ENCODE measurements at regions not wholly inside any gene's neighbourhood (a gene's known extent, or its start where the extent isn't known, plus 50 kb on each side); places are given as distances from the start of the nearest gene placed in this dataset.
"Not testable (repeated sequence)": the region's sequence is repeated elsewhere in the genome, so short reads cannot be mapped to it uniquely, and the experiment has no call there.

- DNase-seq (ENCODE audit: low read depth in 2 of 2) = no peak
These were observed 232.5 kb downstream of the RAB11FIP4 start for GRCh38 chr17:31623990-31624389.

GRCh38 chr17:31622500-31622899 is 231.0 kb downstream of the RAB11FIP4 start:
- no peak for DNase-seq (ENCODE audit: low read depth in 2 of 2)

- no peak for DNase-seq (ENCODE audit: low read depth in 2 of 2)
These were observed 230.1 kb downstream of the RAB11FIP4 start for GRCh38 chr17:31621566-31621965.

DNA sequence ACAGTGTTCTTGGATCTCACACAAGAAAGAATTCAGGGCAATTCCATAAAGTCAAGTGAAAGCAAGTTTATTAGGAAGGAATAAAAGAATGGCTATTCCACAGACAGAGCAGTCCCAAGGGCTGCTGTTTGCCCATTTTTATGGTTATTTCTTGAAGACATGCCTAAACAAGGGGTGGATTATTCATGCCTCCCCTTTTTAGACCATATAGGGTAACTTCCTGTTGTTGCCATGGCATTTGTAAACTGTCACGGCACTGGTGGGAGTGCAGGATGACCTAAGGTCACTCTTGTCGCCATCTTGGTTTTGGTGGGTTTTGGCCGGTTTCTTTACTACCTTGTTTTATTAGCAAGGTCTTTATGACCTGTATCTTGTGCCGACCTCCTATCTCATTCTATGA is 219.6 kb downstream of the RAB11FIP4 start:
- not testable (repeated sequence) for DNase-seq (ENCODE audit: low read depth in 2 of 2)

- no peak for DNase-seq (ENCODE audit: low read depth in 2 of 2)
These were observed 218.8 kb downstream of the RAB11FIP4 start for GRCh38 chr17:31609996-31610910.

- DNase-seq (ENCODE audit: low read depth in 2 of 2) = no peak
These were observed 217.9 kb downstream of the RAB11FIP4 start for GRCh38 chr17:31609331-31609730.

- no peak for DNase-seq (ENCODE audit: low read depth in 2 of 2)
These were observed 217.3 kb downstream of the RAB11FIP4 start for GRCh38 chr17:31608659-31609254.

GRCh38 chr17:31605761-31606160 is 214.3 kb downstream of the RAB11FIP4 start:
- no peak for DNase-seq (ENCODE audit: low read depth in 2 of 2)

DNA sequence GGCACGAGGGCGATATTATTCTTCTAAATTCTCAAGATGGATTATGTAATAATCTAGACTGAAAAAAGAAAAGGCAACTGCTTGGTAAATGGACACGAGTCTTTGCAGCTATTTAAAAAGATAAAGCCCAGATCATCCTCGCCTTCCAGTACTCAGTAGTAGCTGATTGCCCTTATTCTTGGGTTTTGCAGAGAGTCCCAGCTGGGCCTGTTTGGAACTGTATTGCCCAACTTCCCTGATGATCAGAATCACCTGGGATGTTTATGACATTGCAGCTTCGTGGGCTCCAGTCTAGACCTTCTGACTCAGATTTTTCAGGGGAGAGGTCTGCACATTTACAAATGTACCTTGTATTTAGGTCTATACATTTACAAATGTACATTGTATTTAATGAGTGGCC is 213.5 kb downstream of the RAB11FIP4 start:
- DNase-seq (ENCODE audit: low read depth in 2 of 2) = no peak

GRCh38 chr17:31600144-31600543 is 208.7 kb downstream of the RAB11FIP4 start:
- DNase-seq (ENCODE audit: low read depth in 2 of 2) = not testable (repeated sequence)

- no peak for DNase-seq (ENCODE audit: low read depth in 2 of 2)
These were observed 207.6 kb downstream of the RAB11FIP4 start for GRCh38 chr17:31598921-31599571.

DNA sequence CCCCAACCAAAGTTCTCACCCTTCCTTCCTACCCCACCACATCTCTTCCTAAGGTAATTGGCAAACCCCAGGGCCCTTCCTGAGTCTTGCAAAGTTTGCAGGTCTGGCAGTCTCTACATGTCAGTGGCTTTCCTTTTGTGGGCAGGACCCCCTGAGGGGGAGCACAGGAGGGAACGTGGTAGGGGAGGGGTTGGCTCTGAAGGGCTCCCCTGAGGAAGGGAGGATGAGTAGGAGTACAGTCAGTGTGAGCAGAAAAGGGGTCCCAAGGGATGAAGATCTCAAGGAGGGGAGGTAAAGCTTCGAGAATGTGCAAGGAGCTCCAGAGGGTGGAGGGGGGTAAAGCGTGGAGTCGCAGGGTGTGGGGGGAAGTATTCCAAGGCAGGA is 206.9 kb downstream of the RAB11FIP4 start:
- no peak for DNase-seq (ENCODE audit: low read depth in 2 of 2)

- no peak for DNase-seq (ENCODE audit: low read depth in 2 of 2)
These were observed 206.3 kb downstream of the RAB11FIP4 start for GRCh38 chr17:31597646-31598398.

DNA sequence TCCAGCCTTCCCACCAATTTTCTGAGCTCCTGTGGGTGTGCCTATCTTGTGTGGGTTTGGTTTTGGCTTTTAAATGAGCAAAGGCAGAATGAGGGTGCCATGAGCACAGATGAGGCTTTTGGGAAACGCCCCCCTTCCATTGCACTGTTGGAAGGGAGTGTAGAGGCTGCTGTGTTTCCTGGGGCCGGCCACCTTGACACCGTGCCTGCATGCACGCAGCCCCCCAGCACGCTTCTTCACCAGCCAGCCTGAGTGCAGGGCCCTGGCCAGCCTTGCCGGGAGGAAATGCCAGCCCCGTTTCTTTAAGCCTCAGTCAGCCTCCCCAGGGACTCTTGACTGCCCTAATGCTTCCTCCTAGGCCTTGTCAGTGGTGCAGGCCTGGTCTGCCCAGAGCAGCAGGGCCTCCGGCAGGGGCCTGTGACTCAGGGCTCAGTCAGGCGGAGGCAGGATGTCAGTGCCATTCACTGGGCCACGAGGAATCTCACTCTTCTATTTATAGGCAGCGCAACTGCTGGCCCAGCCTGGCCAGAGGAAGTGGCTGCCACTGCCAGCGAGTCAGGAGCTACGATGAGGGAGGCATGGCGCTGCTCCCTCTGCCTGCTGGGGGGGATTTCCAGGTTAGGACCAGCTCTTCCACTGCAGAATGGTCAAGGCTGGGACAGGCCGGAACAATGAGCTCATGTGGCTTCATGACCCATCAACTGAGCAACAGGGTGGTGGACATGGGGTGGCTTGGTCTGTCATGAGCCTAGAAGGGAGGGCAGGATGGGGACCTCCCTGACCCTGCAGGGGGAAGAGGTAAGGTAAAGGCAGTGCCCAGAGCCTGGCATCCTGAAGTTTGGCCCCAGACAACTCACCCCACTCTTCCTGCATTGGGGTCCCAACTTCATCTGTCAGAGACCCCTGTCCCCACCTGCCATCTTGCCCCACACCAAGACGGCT is 205.2 kb downstream of the RAB11FIP4 start:
- peak in 1 of 2 donors; percentile 1 for DNase-seq (ENCODE audit: low read depth in 2 of 2)

DNA sequence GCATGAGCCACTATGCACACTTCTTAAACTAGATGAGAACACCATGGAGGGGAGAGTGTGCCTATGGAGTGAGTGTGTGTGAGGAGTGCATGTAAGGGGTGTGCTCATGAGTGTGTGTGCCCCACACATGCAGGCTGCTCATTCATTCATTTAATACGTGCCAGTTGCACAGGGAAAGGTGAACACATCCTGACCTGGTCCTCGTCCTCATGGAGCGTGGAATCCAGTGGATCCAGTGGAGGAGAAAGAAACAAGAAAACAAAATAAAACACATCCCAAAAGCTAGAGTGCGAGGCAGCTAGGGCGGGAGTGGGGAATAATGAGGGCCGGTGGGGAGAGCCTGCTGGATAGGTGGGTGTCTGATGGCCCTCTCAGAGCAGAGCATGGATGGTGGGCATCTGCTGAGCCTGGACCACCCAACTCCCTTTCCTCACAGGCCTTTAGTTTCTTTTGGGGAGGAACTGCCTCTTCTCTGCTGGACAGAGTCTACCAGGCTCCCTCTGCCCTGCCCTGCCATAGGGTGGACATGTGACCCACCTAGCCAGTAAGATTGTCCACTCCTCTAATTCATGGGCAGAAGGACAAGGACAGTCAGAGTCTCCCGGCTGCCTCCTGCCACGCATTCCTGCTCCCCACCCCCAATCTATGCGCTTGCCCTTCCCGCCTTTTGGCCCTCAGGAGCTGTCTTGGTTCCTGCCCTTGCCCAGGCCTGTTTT is 204.3 kb downstream of the RAB11FIP4 start:
- no peak for DNase-seq (ENCODE audit: low read depth in 2 of 2)

GRCh38 chr17:31595076-31595475 is 203.6 kb downstream of the RAB11FIP4 start:
- no peak for DNase-seq (ENCODE audit: low read depth in 2 of 2)

DNA sequence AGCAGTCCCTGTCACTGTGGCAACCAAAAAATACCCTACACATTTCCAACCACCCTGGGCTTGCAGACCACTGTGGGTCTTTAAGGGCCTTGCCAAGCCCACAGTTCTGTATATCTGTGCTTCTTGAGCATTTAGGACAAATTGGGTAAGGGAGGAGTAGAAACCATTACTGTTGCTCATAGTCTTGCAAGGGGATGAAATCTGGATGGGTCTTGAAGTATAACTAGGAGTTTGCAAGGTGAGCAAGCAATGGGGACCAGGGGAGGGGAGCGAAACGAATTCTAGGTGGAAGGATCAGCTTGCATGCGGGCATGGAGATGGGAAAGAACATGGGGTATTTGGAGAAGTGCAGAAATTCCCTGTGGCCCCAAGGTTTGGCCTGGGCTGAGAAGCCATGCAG is 202.9 kb downstream of the RAB11FIP4 start:
- no peak for DNase-seq (ENCODE audit: low read depth in 2 of 2)

DNA sequence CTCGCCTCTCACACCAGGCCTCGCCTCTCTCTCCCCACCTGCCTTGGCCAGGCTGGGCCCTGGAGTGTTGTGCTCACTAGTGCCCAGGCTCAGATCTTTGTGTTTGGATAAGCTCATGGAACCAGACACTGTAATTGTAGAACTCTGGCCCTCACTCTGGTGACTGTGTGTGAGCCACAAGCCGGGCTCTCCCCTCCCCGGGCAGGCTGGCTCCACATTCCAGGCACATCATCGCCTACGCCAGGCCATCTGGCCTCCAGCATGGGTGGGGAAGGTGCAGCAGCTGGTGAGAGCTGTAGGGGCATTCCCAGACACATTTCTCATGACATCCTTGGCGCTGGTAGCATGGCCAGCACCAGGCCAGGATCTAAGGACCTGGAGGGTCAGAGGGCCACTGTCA is 202.3 kb downstream of the RAB11FIP4 start:
- no peak for DNase-seq (ENCODE audit: low read depth in 2 of 2)

GRCh38 chr17:31591924-31592323 is 200.4 kb downstream of the RAB11FIP4 start:
- DNase-seq (ENCODE audit: low read depth in 2 of 2) = no peak

- DNase-seq (ENCODE audit: low read depth in 2 of 2) = no peak
These were observed 197.0 kb downstream of the RAB11FIP4 start for GRCh38 chr17:31588512-31588911.

Data from stimulated activated CD8-positive, alpha-beta memory T cell treated with anti-CD3 and anti-CD28 coated beads, Interleukin-2, amount 100 ng/mL, for 48 hours (primary cell).